NCI-H774 (cell line): ENCODE measurements at regions not wholly inside any gene's neighbourhood (a gene's known extent, or its start where the extent isn't known, plus 50 kb on each side); places are given as distances from the start of the nearest gene placed in this dataset.
A peak's percentile ranks its signal among the peaks of the same experiment; 100 is the strongest.

Experiments used
- DNase-seq: peaks from one replicate; lab custom pipeline; 2025; lab: John Stamatoyannopoulos, UW

DNA sequence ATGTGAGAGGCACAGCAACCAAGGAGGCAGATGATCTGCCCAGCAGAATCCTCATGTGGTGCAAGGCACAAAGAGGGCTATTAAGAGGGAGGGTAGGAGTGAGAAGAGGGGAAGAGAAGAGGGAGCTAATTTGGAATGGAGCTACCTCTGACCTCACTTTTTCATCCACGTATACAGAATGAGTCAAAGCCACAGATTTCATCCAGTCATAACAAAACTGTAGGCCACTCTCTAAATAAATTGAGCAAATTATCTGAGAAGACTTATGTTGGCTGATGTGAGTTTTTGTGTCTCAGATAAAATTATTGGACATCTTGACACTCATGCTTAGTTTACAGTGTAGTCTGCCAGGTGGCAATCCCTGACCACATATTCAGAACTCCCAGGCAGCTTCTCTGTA lies 325.6 kb downstream of the TTLL7 start:
- DNase-seq: no peak

- DNase-seq: no peak
Observed at GRCh38 chr1:83671586-83671985, 327.3 kb downstream of the TTLL7 start.

- no peak for DNase-seq
Observed at GRCh38 chr1:83670909-83671565, 327.9 kb downstream of the TTLL7 start.

DNA sequence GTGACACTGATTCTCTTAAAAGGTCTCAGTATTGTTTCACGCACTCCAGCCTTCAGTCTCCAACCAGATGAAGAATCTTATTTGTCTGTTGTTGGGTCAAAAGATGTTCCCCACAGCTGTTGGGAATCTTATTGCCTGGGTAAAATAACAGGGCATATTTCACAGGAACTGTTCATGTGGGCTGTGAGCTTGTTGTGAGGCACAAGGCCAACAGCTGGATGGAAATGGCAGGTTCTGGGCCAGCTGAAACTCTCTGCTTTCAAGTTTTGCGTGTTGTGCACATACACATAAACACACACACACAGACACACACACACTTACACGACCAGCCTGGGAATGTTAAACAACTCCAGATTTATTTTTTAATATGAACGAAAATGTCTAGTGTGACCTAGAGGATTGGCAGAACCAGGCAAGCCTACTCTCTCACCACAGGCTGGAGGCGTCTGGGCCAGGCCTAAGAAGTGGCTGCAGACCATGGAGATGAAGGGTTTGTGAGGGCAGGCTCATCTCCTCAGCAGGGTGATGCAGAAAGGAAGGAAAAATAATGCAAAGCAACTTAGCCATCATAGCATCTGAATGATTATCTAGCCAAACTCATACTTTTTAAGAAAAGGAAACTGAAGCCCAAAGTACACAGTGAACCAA lies 357.0 kb downstream of the TTLL7 start:
- no peak for DNase-seq

DNA sequence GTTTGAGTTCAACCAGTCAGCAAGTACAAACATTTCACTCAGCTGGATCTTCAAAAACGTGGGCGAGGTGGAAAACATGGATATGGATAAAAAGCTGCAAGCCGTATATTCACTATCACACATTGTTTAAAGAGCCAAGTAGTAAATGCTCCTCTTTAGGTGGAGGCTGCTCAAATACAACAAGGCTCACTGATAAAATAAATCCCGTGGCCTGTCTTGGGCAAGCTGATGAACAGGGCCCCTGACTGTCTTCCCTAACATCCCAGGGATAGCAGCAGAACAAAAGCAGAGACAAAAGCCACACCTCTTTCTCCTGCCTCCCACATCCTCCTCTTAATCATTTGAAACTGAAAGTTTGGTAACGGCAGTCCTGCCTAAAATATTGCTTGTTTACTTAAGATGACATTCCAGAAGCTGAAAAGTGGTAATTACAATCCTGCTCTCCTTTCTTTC lies 357.7 kb downstream of the TTLL7 start:
- no peak for DNase-seq

DNA sequence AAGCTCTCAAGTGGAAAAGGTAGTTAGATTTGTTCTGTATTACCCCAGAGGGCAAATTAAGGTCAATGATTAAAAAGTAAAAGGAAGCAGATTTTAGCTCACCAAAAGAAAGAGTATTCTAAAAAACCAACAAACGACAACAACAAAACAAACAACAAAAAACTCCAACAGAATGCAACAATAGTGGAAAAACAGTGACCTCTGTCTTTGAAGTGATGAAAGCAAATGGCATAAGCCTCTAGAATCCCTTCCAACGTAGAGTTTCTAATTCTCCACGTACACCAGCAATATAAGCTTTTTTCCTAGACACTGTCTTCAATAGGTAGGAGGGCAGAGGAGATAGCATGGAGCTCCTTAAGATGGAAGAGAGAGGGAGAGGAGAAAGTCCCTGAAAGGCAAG lies 359.1 kb downstream of the TTLL7 start:
- DNase-seq: no peak

- no peak for DNase-seq
Observed at GRCh38 chr1:83637586-83637985, 361.3 kb downstream of the TTLL7 start.

DNA sequence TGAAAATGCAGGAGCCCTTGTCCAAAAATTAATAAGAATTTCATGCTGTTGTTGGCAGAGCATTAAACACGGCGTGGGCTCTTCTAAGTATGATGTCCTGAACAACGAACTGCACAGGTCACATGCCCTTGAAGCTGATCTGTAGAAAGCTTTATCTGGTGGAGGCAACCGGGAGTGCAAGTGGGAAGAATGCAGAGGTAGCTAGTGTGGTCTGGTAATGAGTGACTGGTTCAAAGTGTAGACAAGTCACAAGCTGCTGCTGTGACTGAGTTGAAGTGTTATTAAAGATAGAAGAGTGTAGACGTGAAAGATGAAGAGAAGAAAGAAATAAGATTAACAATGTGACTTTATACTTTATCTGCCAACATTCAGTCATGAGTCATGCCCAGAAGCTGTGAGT lies 361.9 kb downstream of the TTLL7 start:
- DNase-seq: no peak

GRCh38 chr1:83632906-83633305 lies 366.0 kb downstream of the TTLL7 start:
- no peak for DNase-seq

DNA sequence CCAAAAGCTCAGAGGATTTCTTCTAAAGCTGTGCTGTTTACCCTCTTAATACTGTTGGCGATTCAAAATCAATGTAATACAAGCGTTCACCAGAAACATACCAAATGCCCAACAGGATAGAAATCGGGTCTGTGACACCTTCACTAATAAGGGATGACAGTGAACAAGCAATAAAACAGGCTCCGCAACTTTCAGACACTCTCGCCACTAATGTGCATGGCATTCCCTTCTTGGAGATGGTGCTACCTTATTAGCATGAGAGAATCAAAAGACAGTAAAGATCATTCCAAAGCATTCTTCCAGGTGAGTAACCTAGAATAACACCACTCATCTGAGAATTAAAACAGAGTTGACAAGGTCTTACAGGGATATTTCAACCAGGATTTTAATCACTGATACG lies 367.1 kb downstream of the TTLL7 start:
- no peak for DNase-seq

DNA sequence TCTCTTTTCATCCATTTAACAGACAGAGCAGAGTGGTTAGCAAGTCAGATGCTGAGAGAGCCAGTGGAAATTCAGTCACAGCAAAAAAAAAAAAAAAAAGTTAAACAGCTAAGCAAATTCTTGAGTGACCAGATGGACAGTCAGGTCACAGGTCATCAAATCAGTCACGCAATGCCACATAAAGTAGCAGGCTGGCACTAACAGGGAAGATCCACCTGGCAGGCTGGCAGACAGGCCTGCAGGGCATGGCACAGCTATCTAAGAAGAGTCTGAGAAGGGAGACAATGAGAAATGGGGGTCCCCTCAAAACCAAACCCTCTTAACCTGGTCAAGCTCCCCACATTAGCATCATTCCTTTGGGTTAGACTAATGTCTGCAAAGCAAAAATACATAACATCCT lies 371.9 kb downstream of the TTLL7 start:
- DNase-seq: no peak

- DNase-seq: peak; percentile 57
Observed at GRCh38 chr1:83626603-83627002, 372.3 kb downstream of the TTLL7 start.

GRCh38 chr1:83625646-83626045 lies 373.3 kb downstream of the TTLL7 start:
- no peak for DNase-seq

- no peak for DNase-seq
Observed at GRCh38 chr1:83620016-83620415, 378.9 kb downstream of the TTLL7 start.

- no peak for DNase-seq
Observed at GRCh38 chr1:83619170-83619896, 379.6 kb downstream of the TTLL7 start.

- DNase-seq: no peak
Observed at GRCh38 chr1:83617883-83618282, 381.0 kb downstream of the TTLL7 start.

DNA sequence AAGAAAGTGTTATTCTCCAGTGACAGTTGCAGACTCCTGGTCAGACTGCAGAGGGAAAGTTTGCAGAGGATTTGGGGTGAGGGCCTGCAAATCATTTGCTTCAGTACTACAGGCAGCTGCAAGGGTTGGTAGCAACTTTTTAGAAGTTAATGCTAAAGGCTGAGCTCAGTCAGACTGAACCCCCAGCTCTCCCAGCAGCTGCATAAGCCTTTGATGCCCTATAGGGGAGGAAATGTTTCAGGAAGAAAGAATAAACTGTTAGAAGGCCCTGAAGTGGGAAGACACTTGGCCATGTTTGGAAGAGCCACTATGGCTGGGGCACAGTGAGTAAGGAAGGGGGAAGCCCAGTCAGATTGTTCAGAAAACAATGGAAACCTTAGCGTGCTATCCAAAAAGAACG lies 383.6 kb downstream of the TTLL7 start:
- DNase-seq: no peak

- DNase-seq: no peak
Observed at GRCh38 chr1:83606416-83606955, 392.4 kb downstream of the TTLL7 start.

GRCh38 chr1:83596331-83596730 lies 402.6 kb downstream of the TTLL7 start:
- no peak for DNase-seq

DNA sequence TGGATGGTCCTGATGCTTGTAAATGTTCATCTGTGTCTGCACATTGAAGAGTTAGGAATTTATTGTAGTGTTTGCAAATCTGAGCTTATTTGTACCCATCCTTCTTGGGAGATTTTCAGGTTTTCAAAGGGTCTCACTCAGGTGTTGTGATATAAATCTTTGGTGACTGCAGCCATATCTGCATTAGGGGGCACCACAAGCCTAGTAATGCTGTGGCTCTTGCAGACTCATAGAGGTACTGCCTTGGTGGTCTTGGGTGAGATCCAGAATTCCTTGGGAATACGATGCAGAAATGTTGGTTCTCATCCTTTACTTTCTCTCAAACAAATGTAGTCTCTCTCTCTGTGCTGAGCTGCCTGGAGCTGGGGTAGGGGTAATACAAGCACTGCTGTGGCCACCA lies 405.9 kb downstream of the TTLL7 start:
- no peak for DNase-seq

DNA sequence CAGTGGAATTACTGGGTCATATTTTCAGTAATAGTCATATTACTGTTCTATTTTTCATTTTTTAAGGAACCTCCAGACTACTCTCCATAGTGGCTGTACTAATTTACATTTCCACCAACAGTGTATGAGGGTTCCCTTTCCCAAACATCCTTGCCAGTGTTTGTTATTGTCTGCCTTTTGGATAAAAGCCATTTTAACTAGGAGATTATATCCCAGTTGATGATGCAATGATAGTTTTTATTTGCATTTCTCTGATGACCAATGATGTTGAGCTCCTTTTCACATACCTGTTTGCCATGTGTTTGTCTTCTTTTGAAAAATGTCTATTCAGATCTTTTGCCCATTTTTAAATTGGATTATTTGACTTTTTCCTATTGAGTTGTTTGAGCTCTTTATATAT lies 410.8 kb downstream of the TTLL7 start:
- no peak for DNase-seq

- peak; percentile 1 for DNase-seq
Observed at GRCh38 chr1:83583351-83584014, 415.4 kb downstream of the TTLL7 start.
